ENCODE measurements at regions not wholly inside any gene's neighbourhood (a gene's known extent, or its start where the extent isn't known, plus 50 kb on each side); places are given as distances from the start of the nearest gene placed in this dataset.

DNA sequence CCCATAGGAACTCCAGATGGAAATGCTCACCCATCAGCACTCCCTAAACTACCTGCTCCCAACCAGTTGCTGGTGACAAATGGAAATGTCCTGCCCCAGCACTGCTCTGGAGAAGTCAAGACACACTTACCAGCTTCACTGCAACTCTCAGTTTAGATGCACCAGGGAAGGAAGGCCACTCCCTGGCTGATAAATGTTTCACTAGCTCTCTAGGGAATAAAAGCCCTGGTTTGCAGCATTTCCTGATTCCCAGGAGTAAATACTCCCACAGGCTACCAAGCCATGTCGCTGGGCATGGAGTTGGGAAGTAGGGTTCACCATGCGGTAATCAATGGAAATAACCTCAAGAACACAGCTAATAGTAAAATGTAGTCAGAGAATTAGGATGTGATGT lies 112.0 kb upstream of the NEO1 start:
- no peaks in the 10 kb centered on the region for H3K36me3 Mint-ChIP-seq (ENCODE audit: insufficient read depth, unreplicated experiment)
- H3K27me3 Mint-ChIP-seq (ENCODE audit: insufficient read depth, unreplicated experiment) = peaks cover 10% of the 10 kb centered on the region
- DNase-seq = no peak
- H3K4me1 Mint-ChIP-seq (ENCODE audit: low read depth, unreplicated experiment) = no peaks in the 10 kb centered on the region
- POLR2A ChIA-PET = no interaction called here
- no peak overlapping the region for H3K4me3 Mint-ChIP-seq (ENCODE audit: unreplicated experiment)
- Histone ChIP-seq H3K9me3 (no peaks in the 10 kb centered on the region), H3K4me3 (ENCODE audit: low read depth, low read length) (no peak overlapping the region), H3K4me1 (no peaks in the 10 kb centered on the region), H3K27me3 (replicated peaks; ENCODE audit: control insufficient read depth, insufficient read depth, low read length) (no peaks in the 10 kb centered on the region), H3K36me3 (ENCODE audit: control insufficient read depth, insufficient read depth, low read length) (no peaks in the 10 kb centered on the region)
- H3K27ac Mint-ChIP-seq (ENCODE audit: unreplicated experiment) = no peak overlapping the region
- CTCF ChIA-PET = no interaction called here
- TF ChIP-seq, protein P1, sequence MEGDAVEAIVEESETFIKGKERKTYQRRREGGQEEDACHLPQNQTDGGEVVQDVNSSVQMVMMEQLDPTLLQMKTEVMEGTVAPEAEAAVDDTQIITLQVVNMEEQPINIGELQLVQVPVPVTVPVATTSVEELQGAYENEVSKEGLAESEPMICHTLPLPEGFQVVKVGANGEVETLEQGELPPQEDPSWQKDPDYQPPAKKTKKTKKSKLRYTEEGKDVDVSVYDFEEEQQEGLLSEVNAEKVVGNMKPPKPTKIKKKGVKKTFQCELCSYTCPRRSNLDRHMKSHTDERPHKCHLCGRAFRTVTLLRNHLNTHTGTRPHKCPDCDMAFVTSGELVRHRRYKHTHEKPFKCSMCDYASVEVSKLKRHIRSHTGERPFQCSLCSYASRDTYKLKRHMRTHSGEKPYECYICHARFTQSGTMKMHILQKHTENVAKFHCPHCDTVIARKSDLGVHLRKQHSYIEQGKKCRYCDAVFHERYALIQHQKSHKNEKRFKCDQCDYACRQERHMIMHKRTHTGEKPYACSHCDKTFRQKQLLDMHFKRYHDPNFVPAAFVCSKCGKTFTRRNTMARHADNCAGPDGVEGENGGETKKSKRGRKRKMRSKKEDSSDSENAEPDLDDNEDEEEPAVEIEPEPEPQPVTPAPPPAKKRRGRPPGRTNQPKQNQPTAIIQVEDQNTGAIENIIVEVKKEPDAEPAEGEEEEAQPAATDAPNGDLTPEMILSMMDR (IDR thresholded peaks at IDR 0.05; ENCODE audit: insufficient read depth in 1 of 2, low read depth in 1 of 2, low read length in 1 of 2, severe bottlenecking in 1 of 2, unreplicated experiment in 1 of 2) = no peak
- intact Hi-C loops (cut with micrococcal nuclease; ENCODE audit: unreplicated experiment) = no loop called here
- no peaks in the 10 kb centered on the region for H3K9me3 Mint-ChIP-seq (ENCODE audit: unreplicated experiment)
- no TSS peak for BruUV-seq (replicated peaks)

DNA sequence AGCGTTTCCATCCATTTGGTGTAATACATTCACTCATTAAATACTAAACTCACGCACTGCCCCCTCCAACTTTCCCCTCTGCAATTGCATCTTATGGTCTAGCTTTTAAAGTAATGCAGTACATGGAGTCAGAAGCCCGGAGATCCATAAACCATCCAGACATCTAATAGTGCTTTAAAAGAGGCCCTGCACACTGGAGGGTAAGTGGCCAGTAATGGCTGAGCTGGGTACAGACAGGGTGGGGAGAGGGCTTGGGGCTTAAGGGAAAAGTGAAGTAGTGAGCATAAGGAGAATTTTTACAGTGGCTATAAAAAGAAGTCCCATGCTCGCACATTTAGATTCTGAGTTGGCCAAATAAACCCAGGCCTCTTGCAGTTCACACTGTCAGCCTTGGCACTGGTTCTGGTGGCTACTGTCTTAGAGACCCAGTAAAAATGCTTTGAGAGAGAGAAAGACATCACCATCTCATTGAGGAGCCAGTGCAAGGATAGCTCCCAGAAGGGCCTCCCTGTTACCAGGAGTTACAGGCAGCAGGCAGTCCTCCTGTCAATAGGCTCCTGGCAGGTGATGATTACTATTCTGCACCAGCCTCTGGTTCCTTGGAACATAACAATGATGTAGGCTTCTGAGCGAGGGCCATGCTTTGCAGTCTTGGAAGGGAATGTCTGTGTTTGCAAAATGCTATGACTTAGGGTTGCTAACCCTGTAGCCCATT lies 112.6 kb upstream of the NEO1 start:
- Histone ChIP-seq H3K36me3 (ENCODE audit: control insufficient read depth, insufficient read depth, low read length) (no peaks in the 10 kb centered on the region), H3K27me3 (replicated peaks; ENCODE audit: control insufficient read depth, insufficient read depth, low read length) (no peaks in the 10 kb centered on the region), H3K9me3 (no peaks in the 10 kb centered on the region), H3K4me3 (ENCODE audit: low read depth, low read length) (no peak overlapping the region), H3K4me1 (no peaks in the 10 kb centered on the region)
- intact Hi-C loops (cut with micrococcal nuclease; ENCODE audit: unreplicated experiment) = no loop called here
- H3K27ac Mint-ChIP-seq (ENCODE audit: unreplicated experiment) = no peak overlapping the region
- peaks cover 10% of the 10 kb centered on the region for H3K27me3 Mint-ChIP-seq (ENCODE audit: insufficient read depth, unreplicated experiment)
- POLR2A ChIA-PET = no interaction called here
- CTCF ChIA-PET = no interaction called here
- no peaks in the 10 kb centered on the region for H3K4me1 Mint-ChIP-seq (ENCODE audit: low read depth, unreplicated experiment)
- no peaks in the 10 kb centered on the region for H3K36me3 Mint-ChIP-seq (ENCODE audit: insufficient read depth, unreplicated experiment)
- TF ChIP-seq, protein P1 (IDR thresholded peaks at IDR 0.05; ENCODE audit: insufficient read depth in 1 of 2, low read depth in 1 of 2, low read length in 1 of 2, severe bottlenecking in 1 of 2, unreplicated experiment in 1 of 2) = no peak
- BruUV-seq (replicated peaks) = no TSS peak
- no peak overlapping the region for H3K4me3 Mint-ChIP-seq (ENCODE audit: unreplicated experiment)
- no peak for DNase-seq
- no peaks in the 10 kb centered on the region for H3K9me3 Mint-ChIP-seq (ENCODE audit: unreplicated experiment)

DNA sequence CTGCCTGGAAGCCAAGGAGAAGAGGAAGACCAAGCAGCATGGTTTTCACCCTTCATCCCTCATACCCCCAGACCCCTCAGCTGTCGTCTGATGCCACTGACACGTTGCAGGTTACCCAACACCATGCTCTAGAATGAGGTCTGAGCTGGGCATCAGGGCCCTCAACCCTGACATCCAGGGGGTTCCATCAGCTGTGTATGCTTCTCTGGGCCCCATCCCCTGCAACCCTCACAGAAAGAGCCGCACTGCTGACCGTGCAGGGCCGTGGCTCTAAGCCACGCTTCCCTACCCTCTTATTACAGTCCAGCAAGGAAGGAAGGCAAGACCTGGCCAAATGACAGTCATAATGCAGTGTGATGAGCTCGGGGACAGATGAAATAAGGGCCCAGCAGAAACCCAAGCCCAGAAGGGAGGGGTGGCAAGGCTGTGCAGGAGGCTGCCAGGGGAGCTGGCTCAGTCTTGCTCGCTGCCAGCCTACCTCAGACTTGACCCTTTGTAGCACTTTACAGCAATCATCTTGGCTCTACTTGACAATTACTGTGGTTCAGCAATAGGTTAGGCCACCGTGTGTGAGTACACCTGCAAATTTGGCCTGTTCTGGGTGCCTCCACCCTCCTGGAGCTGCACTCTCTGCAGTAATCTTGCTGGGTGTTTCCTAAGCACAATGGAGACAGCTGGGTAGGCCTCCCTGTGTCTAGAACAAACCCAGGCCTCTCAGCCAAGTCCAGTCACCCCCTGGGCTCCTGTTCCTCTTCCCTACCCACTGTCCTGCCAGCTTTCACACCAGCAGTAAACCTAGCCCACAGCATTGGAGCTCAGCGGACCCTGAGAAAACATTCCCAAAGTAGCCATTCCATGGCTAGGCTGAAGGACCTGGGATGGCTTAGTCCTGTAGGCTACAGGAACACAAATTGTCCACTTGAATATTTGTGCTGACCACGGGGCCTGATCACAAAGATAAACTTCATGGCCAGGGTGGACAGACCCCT lies 115.3 kb upstream of the NEO1 start:
- no peaks in the 10 kb centered on the region for H3K4me1 Mint-ChIP-seq (ENCODE audit: low read depth, unreplicated experiment)
- ChIA-PET POLR2A (interaction anchor here (0.6 kb wide), 1 partner anchor 250 kb away, joined by 3 read pairs; no protein-coding TSS in a partner anchor), CTCF (no interaction called here)
- Histone ChIP-seq H3K27me3 (replicated peaks; ENCODE audit: control insufficient read depth, insufficient read depth, low read length) (no peaks in the 10 kb centered on the region), H3K4me3 (ENCODE audit: low read depth, low read length) (no peak overlapping the region), H3K36me3 (ENCODE audit: control insufficient read depth, insufficient read depth, low read length) (no peaks in the 10 kb centered on the region), H3K9me3 (no peaks in the 10 kb centered on the region), H3K4me1 (no peaks in the 10 kb centered on the region)
- no peak for DNase-seq
- no peak overlapping the region for H3K4me3 Mint-ChIP-seq (ENCODE audit: unreplicated experiment)
- intact Hi-C loops (cut with micrococcal nuclease; ENCODE audit: unreplicated experiment) = no loop called here
- TF ChIP-seq, protein P1 (IDR thresholded peaks at IDR 0.05; ENCODE audit: insufficient read depth in 1 of 2, low read depth in 1 of 2, low read length in 1 of 2, severe bottlenecking in 1 of 2, unreplicated experiment in 1 of 2) = no peak
- H3K27me3 Mint-ChIP-seq (ENCODE audit: insufficient read depth, unreplicated experiment) = peaks cover 15% of the 10 kb centered on the region
- H3K9me3 Mint-ChIP-seq (ENCODE audit: unreplicated experiment) = no peaks in the 10 kb centered on the region
- no peaks in the 10 kb centered on the region for H3K36me3 Mint-ChIP-seq (ENCODE audit: insufficient read depth, unreplicated experiment)
- H3K27ac Mint-ChIP-seq (ENCODE audit: unreplicated experiment) = no peak overlapping the region
- BruUV-seq (replicated peaks) = no TSS peak

Measured in Caco-2 (cell line).